Smooth muscle cell (in vitro differentiated cells): ENCODE measurements at regions not wholly inside any gene's neighbourhood (a gene's known extent, or its start where the extent isn't known, plus 50 kb on each side); places are given as distances from the start of the nearest gene placed in this dataset.
"Not testable (repeated sequence)": the region's sequence is repeated elsewhere in the genome, so short reads cannot be mapped to it uniquely, and the experiment has no call there.

Source experiments
- DNase-seq: peaks from one replicate; lab custom pipeline; 2025; ENCODE audit not compliant: unreplicated experiment; lab: John Stamatoyannopoulos, UW
- H2AFZ ChIP-seq: fragments of 200-600 bp; sonication (generic); 2 replicates; pipeline ENCODE4 v1.6.0; 2016; ENCODE audit warnings: antibody characterized with exemption, low read depth, mild to moderate bottlenecking
- H3F3A ChIP-seq: fragments of 200-600 bp; sonication (generic); 2 replicates; pipeline ENCODE4 v1.6.0; 2017; ENCODE audit warnings: antibody characterized with exemption, low read depth
- H3K27ac ChIP-seq: fragments of 200-600 bp; sonication (generic); 2 replicates; pipeline ENCODE4 v1.5.1; 2016; ENCODE audit warnings: low read depth, mild to moderate bottlenecking
- H3K27me3 ChIP-seq: fragments of 200-600 bp; sonication (generic); 2 replicates; pipeline ENCODE4 v1.6.1; 2016; ENCODE audit warnings: low read depth, mild to moderate bottlenecking
- H3K36me3 ChIP-seq: fragments of 200-600 bp; sonication (generic); 2 replicates; pipeline ENCODE4 v1.5.1; 2016; ENCODE audit warnings: low read depth
- H3K4me1 ChIP-seq: fragments of 200-600 bp; sonication (generic); 2 replicates; pipeline ENCODE4 v1.5.1; 2016; ENCODE audit warnings: low read depth
- H3K4me2 ChIP-seq: fragments of 200-600 bp; sonication (generic); 2 replicates; pipeline ENCODE4 v1.6.0; 2016; ENCODE audit warnings: mild to moderate bottlenecking
- H3K4me3 ChIP-seq: fragments of 200-600 bp; sonication (generic); 2 replicates; pipeline ENCODE4 v1.5.1; 2016; ENCODE audit warnings: mild to moderate bottlenecking
- H3K79me2 ChIP-seq: fragments of 200-600 bp; sonication (generic); 2 replicates; pipeline ENCODE4 v1.6.0; 2016; ENCODE audit warnings: low read depth, mild to moderate bottlenecking
- H3K9ac ChIP-seq: fragments of 200-600 bp; sonication (generic); 2 replicates; pipeline ENCODE4 v1.6.0; 2016; ENCODE audit warnings: low read depth
- H3K9me3 ChIP-seq: fragments of 200-600 bp; sonication (generic); replicated peaks from 2 replicates; pipeline ENCODE4 v1.5.1; 2016; ENCODE audit warnings: low read depth
- H4K20me1 ChIP-seq: fragments of 200-600 bp; sonication (generic); 2 replicates; pipeline ENCODE4 v1.6.0; 2016; ENCODE audit warnings: low read depth
- WGBS: methylation state at CpG from one replicate; pipeline ENCODE4 v1.1.7; 2016; ENCODE audit warnings: low lambda C conversion rate; 5-methylcytosine and 5-hydroxymethylcytosine counted together

DNA sequence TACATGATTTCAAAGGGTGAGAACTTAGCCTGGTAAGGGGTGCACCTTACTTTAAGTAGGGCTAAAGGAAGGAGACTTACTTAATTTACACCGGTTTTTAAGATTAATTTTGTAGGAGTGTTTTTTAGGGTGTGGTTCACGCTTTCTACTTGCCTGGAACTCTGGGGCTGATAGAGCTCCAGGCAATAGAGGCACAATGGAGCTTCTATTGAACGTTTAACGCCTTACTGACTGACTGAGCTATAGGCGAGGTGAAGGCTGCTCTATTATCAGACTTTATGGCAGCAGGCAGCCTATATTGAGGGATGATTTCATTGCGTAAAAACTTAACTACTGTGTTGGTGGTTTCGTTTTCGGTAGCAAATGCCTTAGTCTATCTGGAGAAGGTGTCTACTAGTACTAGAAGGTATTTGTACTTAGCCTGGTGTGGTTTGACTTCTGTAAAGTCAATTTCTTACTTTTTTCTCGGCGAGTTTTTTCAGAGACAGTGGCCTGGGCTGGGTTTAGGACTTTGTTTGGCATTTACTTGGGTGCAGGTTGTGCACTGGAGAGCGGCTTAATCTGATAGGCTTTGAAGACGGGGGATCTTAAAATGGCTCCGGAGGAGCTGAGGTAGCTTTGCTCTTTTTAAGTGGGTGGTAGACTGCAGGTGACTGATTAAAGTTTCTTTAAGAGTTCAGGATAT is 119.7 kb downstream of the UNC93B1 start:
- not testable (repeated sequence) for H3F3A ChIP-seq, H3K9me3 ChIP-seq, DNase-seq, H3K36me3 ChIP-seq, H4K20me1 ChIP-seq, H3K27me3 ChIP-seq, H3K79me2 ChIP-seq, H2AFZ ChIP-seq, H3K4me1 ChIP-seq
- Histone ChIP-seq H3K4me3 (peak overlapping the region; percentile 34), H3K9ac (peak overlapping the region; percentile 19), H3K4me2 (peak overlapping the region; percentile 50), H3K27ac (peak overlapping the region; percentile 71)
- 36% methylated on average over 13 of the region's 13 CpGs for WGBS

DNA sequence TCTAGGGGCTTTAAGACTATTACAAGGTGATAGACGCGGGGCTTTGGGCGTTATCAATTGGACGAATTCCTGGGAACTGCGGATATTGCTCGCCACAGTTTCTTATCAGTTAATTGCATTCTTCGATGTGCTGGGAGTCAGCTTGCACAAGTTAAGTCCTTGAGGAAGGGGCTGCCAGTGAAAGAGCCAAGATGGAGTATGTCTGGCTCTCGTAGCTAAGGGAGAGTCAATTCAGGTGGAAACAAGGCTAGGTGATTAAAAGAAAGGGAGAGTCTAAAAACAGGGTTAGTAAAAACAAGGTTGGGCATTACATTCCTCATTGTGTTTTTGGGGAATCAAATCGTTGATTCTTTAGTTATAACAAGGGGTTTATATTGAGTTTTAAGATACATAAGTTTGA is 121.6 kb downstream of the UNC93B1 start:
- not testable (repeated sequence) for H3K79me2 ChIP-seq, H3K4me2 ChIP-seq, H3K27me3 ChIP-seq, H2AFZ ChIP-seq, H3K9me3 ChIP-seq, H3K36me3 ChIP-seq, H4K20me1 ChIP-seq, H3F3A ChIP-seq, DNase-seq, H3K4me3 ChIP-seq, H3K27ac ChIP-seq, H3K9ac ChIP-seq, H3K4me1 ChIP-seq
- WGBS: 27% methylated on average over 9 of the region's 9 CpGs

DNA sequence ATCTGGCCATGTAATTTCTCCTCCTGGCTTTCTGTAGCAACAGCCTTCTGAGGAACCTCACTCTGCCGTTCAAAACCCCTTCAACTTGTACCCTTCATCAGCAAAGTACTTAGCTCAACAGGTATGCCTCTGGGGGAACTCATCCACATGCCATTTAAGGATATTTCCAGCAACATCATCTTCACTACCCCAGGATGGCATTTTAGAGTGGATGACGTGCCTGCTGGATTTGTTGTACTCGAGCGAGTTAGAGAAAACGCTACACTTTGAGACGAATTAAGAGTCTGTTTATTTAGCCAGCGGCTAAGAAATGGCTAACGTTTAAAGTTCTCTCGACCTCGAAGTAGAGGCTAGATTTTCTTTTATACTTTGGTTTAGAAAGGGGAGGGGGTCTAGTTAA is 122.1 kb downstream of the UNC93B1 start:
- not testable (repeated sequence) for H3K27me3 ChIP-seq, H3K79me2 ChIP-seq, H3K4me3 ChIP-seq, H3K4me1 ChIP-seq, H3F3A ChIP-seq, H3K27ac ChIP-seq, H4K20me1 ChIP-seq, H3K9ac ChIP-seq, H3K9me3 ChIP-seq, H3K4me2 ChIP-seq, H2AFZ ChIP-seq, H3K36me3 ChIP-seq, DNase-seq
- 60% methylated on average over 10 of the region's 10 CpGs for WGBS

DNA sequence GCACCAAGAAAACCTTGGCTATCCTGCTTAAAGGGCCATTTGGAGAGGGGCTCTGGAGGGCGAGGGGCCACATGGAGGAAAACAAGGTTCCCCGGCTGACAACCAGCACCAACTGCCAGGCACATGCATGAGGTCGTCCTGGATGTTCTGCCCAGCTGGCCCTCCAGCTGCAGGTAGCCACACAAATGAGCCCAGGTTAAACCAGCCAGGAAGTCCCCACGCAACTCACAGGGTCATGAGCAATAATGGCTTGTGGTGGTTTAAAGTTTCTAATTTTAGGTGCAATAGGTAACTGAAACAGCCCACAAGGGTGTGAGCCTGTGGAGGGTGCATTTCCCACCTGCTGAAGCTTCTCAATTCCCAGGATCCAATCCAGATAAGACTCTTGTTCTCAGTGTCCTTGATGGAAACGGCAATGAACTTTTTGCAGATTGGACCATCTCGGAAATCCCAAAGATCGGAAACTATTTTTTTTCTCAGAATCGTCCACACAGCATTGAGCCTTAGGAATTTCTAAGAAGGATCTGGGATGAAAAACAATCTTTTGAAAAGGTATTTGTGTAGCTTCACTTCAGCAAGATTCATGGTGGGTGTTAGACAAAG is 123.2 kb downstream of the UNC93B1 start:
- H2AFZ ChIP-seq, H3K27me3 ChIP-seq, H3K9me3 ChIP-seq, DNase-seq, H3K4me1 ChIP-seq, H3K9ac ChIP-seq, H3F3A ChIP-seq, H3K4me3 ChIP-seq, H3K36me3 ChIP-seq, H3K4me2 ChIP-seq, H3K79me2 ChIP-seq, H3K27ac ChIP-seq, H4K20me1 ChIP-seq: not testable (repeated sequence)
- 93% methylated on average over 8 of the region's 8 CpGs for WGBS

DNA sequence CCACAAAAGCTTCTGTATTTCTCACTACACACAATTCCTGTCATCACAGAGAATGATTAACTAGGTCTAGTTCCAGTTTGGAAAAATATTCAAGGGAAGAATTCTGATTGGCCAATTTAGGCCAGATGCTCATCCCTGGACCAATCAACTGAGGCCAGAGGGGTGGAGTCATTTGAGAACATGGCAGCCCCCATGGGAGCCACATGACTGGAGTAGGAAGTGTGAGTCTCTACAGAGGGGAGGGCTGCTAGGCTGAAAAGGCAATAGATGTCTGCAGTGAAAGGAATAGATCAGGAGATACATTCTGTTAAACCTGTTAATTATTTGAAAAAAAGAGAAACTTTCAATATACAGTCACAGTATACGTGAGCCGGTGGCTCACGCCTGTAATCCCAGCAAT is 125.2 kb downstream of the UNC93B1 start:
- H3K9ac ChIP-seq, H3K4me3 ChIP-seq, H3K27ac ChIP-seq, H3K4me1 ChIP-seq, H3K36me3 ChIP-seq, H2AFZ ChIP-seq, H4K20me1 ChIP-seq, H3K79me2 ChIP-seq, H3K27me3 ChIP-seq, DNase-seq, H3K9me3 ChIP-seq, H3F3A ChIP-seq, H3K4me2 ChIP-seq: not testable (repeated sequence)
- WGBS: 100% methylated on average over 3 of the region's 3 CpGs

DNA sequence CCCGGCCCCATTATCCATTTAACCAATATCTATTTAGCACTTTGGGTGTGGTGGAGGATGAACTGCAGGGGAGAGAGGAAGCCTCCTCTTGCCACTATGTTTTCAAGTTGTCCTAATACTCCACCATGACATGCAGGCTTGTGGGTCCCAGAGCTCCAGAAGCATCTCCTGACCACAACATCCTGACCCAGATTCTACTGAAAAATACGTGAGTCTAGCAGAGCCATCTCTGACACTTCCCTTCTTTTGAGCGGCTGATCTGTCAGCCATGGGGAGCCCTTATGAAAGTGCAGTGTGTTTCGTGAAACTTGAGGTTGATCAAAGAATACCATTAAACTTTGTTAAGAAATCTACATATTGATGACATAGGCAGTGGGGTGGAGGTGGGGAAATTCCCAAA is 126.6 kb downstream of the UNC93B1 start:
- not testable (repeated sequence) for H3K4me3 ChIP-seq, H3K9me3 ChIP-seq, DNase-seq, H3K4me2 ChIP-seq, H2AFZ ChIP-seq, H3K27ac ChIP-seq, H3K79me2 ChIP-seq, H3K4me1 ChIP-seq, H4K20me1 ChIP-seq, H3F3A ChIP-seq, H3K27me3 ChIP-seq, H3K9ac ChIP-seq, H3K36me3 ChIP-seq
- 72% methylated on average over 4 of the region's 4 CpGs for WGBS

DNA sequence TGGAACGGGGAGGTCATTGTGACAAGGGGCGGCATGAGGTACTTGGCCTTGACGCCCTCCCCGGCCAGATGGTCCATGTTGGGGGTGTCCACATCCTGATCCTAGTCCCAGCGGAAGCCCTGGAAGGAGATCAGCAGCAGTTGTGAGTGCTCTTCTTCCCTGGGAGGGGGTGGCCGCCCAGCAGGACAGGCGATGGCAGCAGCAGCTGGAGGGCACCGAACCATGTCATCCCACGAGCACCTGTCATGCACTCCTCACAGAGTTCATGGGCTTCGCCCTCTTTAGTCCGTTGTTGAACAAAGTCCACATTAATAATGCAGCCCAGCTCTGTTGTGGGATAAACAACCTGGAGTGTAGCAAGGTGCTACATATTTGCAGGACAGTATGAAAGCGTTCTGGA is 130.7 kb downstream of the UNC93B1 start:
- not testable (repeated sequence) for H4K20me1 ChIP-seq, H3K79me2 ChIP-seq, H3K36me3 ChIP-seq, H3K4me2 ChIP-seq, H2AFZ ChIP-seq, H3K9ac ChIP-seq, H3K27ac ChIP-seq, DNase-seq, H3K9me3 ChIP-seq, H3K27me3 ChIP-seq, H3F3A ChIP-seq, H3K4me1 ChIP-seq, H3K4me3 ChIP-seq
- 85% methylated on average over 12 of the region's 12 CpGs for WGBS

DNA sequence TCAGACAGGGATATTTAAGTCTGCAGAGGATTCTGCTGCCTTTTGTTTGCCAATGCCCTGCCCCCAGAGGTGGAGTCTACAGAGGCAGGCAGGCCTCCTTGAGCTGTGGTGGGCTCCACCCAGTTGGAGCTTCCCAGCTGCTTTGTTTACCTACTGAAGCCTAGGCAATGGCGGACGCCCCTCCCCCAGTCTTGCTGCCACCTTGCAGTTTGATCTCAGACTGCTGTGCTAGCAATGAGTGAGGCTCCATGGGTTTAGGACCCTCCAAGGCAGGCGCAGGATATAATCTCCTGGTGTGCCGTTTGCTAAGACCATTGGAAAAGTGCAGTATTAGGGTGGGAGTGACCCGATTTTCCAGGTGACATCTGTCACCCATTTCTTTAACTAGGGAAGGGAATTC is 132.7 kb downstream of the UNC93B1 start:
- not testable (repeated sequence) for DNase-seq, H3K9ac ChIP-seq, H4K20me1 ChIP-seq, H3K79me2 ChIP-seq, H2AFZ ChIP-seq, H3K4me2 ChIP-seq, H3K4me1 ChIP-seq, H3K4me3 ChIP-seq, H3K27ac ChIP-seq, H3K36me3 ChIP-seq, H3K27me3 ChIP-seq, H3F3A ChIP-seq, H3K9me3 ChIP-seq
- 100% methylated on average over 5 of the region's 5 CpGs for WGBS

DNA sequence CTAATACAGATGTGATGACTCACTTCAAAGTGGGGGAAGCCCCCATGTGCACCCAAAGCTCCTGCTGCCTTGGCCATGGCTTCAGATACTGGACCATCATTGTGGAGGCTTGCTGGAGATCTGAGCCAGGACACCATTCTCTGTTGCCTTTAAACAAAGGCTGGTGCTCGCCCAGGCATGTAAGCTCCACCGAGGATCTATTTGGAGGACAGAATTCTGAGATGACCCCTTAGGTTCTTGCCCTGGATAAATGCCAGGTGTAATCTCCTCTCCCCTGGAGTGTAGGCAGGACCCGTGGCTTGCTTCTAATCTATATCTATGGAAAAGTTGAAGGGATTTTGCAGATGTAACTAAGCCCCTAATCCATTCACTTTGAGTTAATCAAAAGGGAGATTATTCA is 141.0 kb downstream of the UNC93B1 start:
- not testable (repeated sequence) for H3K36me3 ChIP-seq, H3K4me2 ChIP-seq, H3F3A ChIP-seq, DNase-seq, H3K27ac ChIP-seq, H3K9ac ChIP-seq, H4K20me1 ChIP-seq, H3K27me3 ChIP-seq, H2AFZ ChIP-seq, H3K4me1 ChIP-seq, H3K9me3 ChIP-seq, H3K4me3 ChIP-seq, H3K79me2 ChIP-seq
- 81% methylated on average over 3 of the region's 3 CpGs for WGBS
